ENCODE measurements at regions not wholly inside any gene's neighbourhood (a gene's known extent, or its start where the extent isn't known, plus 50 kb on each side); places are given as distances from the start of the nearest gene placed in this dataset.

DNA sequence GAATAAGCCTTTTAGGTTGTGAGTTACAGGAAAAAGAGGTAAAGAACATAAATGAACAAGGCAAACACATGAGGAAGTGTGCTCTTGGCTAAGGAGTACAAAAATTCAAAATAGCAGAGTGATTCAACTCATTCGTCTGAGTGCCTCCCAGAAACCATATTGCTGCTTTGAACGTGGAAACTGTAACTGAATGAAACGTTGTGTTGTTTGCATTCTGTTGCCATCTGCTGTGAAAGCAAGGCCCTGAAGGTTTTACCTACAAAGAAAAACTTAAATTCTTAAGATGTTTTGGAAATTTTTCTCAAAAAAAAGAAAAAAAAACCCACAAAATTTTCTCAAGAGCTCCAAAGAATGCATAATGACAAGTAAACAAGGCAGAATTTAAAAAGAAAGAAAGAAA is 375.4 kb upstream of the HS3ST5 start:
- TF ChIP-seq, protein P1, sequence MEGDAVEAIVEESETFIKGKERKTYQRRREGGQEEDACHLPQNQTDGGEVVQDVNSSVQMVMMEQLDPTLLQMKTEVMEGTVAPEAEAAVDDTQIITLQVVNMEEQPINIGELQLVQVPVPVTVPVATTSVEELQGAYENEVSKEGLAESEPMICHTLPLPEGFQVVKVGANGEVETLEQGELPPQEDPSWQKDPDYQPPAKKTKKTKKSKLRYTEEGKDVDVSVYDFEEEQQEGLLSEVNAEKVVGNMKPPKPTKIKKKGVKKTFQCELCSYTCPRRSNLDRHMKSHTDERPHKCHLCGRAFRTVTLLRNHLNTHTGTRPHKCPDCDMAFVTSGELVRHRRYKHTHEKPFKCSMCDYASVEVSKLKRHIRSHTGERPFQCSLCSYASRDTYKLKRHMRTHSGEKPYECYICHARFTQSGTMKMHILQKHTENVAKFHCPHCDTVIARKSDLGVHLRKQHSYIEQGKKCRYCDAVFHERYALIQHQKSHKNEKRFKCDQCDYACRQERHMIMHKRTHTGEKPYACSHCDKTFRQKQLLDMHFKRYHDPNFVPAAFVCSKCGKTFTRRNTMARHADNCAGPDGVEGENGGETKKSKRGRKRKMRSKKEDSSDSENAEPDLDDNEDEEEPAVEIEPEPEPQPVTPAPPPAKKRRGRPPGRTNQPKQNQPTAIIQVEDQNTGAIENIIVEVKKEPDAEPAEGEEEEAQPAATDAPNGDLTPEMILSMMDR (IDR thresholded peaks at IDR 0.05) = no peak
- TF ChIP-seq EP300 (IDR thresholded peaks at IDR 0.05) (no peak), POLR2A (IDR thresholded peaks at IDR 0.05) (no peak)
